ENCODE measurements at regions not wholly inside any gene's neighbourhood (a gene's known extent, or its start where the extent isn't known, plus 50 kb on each side); places are given as distances from the start of the nearest gene placed in this dataset.
"Not testable (repeated sequence)": the region's sequence is repeated elsewhere in the genome, so short reads cannot be mapped to it uniquely, and the experiment has no call there.

GRCh38 chr9:63450836-63451235 lies 1834.2 kb downstream of the FOXD4L5 start:
- DNase-seq (ENCODE audit: low read depth in 2 of 2): not testable (repeated sequence)

GRCh38 chr9:63425123-63425522 lies 1859.9 kb downstream of the FOXD4L5 start:
- DNase-seq (ENCODE audit: low read depth in 2 of 2): not testable (repeated sequence)

GRCh38 chr9:63390897-63391296 lies 1894.1 kb downstream of the FOXD4L5 start:
- not testable (repeated sequence) for DNase-seq (ENCODE audit: low read depth in 2 of 2)

- not testable (repeated sequence) for DNase-seq (ENCODE audit: low read depth in 2 of 2)
These were observed 1899.5 kb downstream of the FOXD4L5 start for GRCh38 chr9:63385479-63385878.

GRCh38 chr9:63379864-63380263 lies 1905.1 kb downstream of the FOXD4L5 start:
- not testable (repeated sequence) for DNase-seq (ENCODE audit: low read depth in 2 of 2)

- not testable (repeated sequence) for DNase-seq (ENCODE audit: low read depth in 2 of 2)
These were observed 1930.8 kb downstream of the FOXD4L5 start for GRCh38 chr9:63354219-63354618.

DNA sequence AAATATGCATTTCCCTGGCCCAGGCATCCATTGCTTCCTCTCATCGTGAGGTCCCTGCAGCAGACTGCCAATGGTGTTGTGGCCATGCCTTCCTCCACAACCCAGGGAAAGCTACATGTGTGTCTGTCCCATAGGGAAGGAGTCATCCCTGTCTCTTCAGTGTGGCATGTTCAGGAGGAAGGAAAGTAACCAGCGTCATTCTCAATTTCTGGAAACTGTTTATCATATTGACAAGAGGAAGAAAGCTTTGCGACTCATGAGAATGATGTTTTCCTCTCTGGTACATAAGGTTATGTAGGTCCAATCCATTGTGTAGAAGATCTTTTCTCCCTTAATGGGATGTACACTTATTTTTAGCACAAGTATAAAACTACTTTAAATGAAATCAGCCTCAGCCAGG lies 1937.7 kb downstream of the FOXD4L5 start:
- not testable (repeated sequence) for DNase-seq (ENCODE audit: low read depth in 2 of 2)

DNA sequence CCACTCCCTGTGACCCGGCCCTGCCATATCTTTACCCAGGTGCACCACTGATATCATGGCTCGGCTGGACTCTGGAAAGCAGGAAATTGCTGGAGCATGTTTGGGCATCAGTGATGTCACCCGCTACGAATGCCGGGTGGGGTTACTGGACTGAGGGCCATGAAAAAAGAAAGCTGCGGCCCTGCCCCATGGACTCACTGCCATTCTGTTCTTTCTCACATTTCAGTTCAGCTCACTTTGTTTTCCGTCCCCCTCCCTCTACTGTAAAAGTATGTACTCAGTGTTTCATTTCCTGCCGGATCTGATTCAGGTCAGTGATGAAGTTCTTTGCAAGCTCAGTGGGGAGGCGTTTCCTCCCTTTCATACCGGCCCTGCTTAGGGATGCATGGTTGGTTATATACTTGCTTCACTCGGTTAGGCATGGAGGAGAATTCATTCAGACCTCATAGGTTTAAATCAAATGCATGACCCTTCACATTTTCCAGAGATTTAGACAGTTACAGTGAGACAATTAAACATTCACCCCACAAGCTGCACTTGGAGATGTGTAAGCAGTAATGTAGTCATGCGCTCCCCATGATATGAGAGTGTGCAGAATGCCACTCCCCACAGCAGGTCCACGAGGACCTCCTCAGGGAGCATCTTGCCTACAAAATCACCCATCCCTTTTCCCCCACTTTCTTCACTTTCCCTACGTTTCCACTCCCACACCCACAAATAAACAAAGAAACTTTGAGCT lies 1938.5 kb downstream of the FOXD4L5 start:
- peak; percentile 35 to 39 for DNase-seq (ENCODE audit: low read depth in 2 of 2)

- DNase-seq (ENCODE audit: low read depth in 2 of 2): not testable (repeated sequence)
These were observed 1940.6 kb downstream of the FOXD4L5 start for GRCh38 chr9:63344408-63344807.

GRCh38 chr9:63342528-63342927 lies 1942.5 kb downstream of the FOXD4L5 start:
- peak in 1 of 2 experiments; percentile 0 for DNase-seq (ENCODE audit: low read depth in 2 of 2)

- DNase-seq (ENCODE audit: low read depth in 2 of 2): peak in 1 of 2 experiments; percentile 1
These were observed 1947.0 kb downstream of the FOXD4L5 start for GRCh38 chr9:63337899-63338604.

- DNase-seq (ENCODE audit: low read depth in 2 of 2): not testable (repeated sequence)
These were observed 1949.7 kb downstream of the FOXD4L5 start for GRCh38 chr9:63335286-63335685.

GRCh38 chr9:63334187-63334586 lies 1950.8 kb downstream of the FOXD4L5 start:
- not testable (repeated sequence) for DNase-seq (ENCODE audit: low read depth in 2 of 2)

GRCh38 chr9:63333083-63333482 lies 1951.9 kb downstream of the FOXD4L5 start:
- DNase-seq (ENCODE audit: low read depth in 2 of 2): not testable (repeated sequence)

DNA sequence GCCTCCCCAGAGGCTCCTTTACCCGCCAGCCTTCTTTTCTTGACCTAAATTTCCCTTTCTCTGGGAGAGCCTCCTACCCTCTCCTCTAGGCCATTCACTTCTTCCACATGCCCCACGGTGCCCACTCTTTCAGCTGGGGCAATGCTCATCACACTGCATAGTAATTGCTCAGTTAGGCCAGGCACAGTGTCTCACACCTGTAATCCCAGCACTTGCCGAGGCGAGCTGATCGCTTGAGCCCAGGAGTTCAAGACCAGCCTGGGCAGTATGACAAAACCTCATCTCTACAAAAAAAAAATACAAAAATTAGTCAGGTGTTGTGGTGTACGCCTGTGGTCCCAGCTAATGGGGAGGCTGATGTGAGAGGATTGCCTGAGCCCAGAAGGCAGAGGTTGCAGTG lies 1956.7 kb downstream of the FOXD4L5 start:
- DNase-seq (ENCODE audit: low read depth in 2 of 2): not testable (repeated sequence)

DNA sequence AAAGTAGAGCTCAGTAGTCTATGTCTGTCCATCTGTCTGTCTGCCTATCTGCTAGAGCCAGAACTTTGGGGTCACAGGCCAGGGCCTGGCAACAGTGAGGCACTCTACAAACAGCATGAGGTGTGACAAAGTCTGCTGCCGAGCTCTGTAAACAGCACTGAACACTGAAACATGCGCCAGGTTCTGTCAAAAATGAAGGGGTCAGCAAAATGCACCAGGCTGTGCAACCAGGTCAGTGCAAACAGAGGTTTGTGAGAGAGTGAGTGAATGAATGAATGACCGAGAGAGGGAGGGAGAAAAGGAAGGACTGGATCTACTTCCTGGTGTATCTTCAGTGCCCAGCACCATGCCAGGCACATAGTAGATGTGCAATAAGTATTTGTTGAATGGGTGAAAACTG lies 1957.8 kb downstream of the FOXD4L5 start:
- not testable (repeated sequence) for DNase-seq (ENCODE audit: low read depth in 2 of 2)

- DNase-seq (ENCODE audit: low read depth in 2 of 2): not testable (repeated sequence)
These were observed 1958.3 kb downstream of the FOXD4L5 start for GRCh38 chr9:63326665-63327064.

DNA sequence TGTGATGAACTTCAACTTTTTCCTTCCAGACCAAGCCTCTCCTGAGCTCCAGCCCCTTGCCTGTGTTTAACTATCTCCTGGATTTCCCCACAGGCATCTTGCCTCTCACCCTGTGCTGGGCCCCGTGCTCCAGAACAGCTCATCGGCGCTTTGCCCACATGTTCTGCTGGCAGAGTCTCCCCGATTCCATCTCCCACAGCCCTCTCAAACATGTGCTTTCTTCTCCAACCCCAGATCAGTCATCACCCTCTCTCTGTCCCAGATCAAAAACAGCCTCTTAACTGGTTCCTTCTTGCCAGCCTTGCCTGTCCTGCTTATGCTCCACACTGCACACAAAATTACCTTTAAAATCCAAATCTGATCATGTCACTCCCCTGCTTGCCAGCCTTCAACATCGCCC lies 1959.3 kb downstream of the FOXD4L5 start:
- not testable (repeated sequence) for DNase-seq (ENCODE audit: low read depth in 2 of 2)

DNA sequence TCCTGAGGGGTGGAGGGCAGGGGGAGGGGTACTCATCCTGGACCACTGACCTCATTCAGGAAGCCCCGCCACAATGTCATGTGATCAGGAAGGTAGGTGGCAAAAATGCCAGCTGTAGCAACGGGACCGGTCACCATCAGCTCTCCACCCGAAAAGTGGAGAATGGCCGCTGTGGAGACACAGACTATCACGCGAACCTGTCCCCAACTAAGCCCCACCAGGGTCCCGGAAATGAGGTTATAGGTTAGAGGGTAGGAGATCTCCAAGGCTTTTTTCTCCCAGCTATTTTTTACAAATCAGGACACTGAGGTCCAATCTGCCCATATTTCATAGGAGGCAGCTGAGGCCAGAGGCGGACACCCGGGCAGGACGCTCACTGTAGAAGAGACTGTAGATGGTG lies 1966.9 kb downstream of the FOXD4L5 start:
- DNase-seq (ENCODE audit: low read depth in 2 of 2): not testable (repeated sequence)

- DNase-seq (ENCODE audit: low read depth in 2 of 2): not testable (repeated sequence)
These were observed 1969.6 kb downstream of the FOXD4L5 start for GRCh38 chr9:63315387-63315786.

DNA sequence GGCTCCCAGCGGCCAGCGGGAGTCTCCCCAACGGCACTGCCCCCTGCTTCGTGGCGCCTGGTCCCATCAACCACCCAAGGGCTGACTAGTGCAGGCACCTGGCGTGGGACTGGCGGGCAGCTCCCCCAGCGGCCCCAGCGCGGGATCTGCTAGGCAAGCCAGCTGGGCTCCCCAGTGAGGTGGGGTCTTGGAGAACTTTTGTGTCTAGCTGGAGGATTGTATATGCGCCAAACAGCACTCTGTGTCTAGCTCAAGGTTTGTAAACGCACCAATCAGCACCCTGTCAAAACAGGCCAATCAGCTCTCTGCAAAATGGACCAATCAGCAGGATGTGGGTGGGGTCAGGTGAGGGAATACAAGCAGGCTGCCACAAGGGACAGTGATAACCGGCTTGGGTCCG lies 1988.2 kb downstream of the FOXD4L5 start:
- not testable (repeated sequence) for DNase-seq (ENCODE audit: low read depth in 2 of 2)

DNA sequence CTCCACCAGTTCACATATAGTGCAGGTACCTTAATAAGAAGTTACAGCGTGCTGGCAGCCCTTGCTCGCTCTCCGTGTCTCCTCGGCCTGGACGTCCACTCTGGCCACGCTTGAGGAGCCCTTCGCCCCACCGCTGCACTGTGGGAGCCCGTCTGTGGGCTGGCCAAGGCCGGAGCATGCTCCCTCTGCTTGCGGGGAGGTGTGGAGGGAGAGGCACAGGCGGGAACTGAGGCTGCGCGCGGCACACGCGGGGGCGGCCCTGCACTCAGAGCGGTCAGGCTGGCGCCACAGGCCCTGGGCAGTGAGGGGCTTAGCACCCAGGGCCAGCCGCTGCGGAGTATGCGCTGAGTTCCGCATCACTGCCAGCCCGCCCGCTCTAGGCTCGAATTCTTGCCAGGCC lies 1988.6 kb downstream of the FOXD4L5 start:
- DNase-seq (ENCODE audit: low read depth in 2 of 2): not testable (repeated sequence)

DNA sequence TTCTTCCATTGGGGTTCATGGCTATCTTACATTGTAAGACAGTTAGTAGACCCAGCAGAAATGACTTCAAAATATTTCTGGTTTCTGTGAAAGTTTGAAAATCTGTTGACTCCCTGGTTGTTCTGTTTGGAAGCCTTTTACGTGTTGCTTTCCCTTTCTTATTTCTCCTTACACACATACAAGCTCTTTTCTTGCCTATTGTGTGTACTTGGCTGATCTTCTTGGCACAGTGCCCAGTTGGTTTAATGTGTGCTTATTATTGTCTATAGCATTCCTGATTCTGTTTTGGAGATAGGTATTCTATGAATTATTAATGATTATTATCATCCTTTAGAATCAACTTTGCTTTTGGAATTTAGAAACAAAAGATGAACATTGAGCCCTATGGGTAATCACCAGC lies 1995.0 kb downstream of the FOXD4L5 start:
- not testable (repeated sequence) for DNase-seq (ENCODE audit: low read depth in 2 of 2)

All from fibroblast of skin of left quadriceps (primary cell).